HepG2 (cell line): ENCODE measurements at regions not wholly inside any gene's neighbourhood (a gene's known extent, or its start where the extent isn't known, plus 50 kb on each side); places are given as distances from the start of the nearest gene placed in this dataset.
"Not testable (repeated sequence)": the region's sequence is repeated elsewhere in the genome, so short reads cannot be mapped to it uniquely, and the experiment has no call there.

Experiments
- ATAC-seq: fragments of 200-7000 bp; cut with Tn5 transposase; 3 replicates; pipeline ENCODE4 v1.9.1; 2020; ENCODE audit warnings: mild to moderate bottlenecking, moderate library complexity
- BruUV-seq: library from RNA; stranded (reverse); fragments of 400-500 nt; replicated peaks from 2 replicates; lab custom pipeline; 2021; lab: Mats Ljungman, UMichigan
- CTCF ChIA-PET: fragments of 300-600 bp; formaldehyde crosslinking; extraction: SDS; loops from one replicate; lab custom pipeline; 2021; ENCODE audit warnings: low total read pairs, inconsistent platforms, low intra/inter-chr PET ratio; lab: Yijun Ruan, JAX
- POLR2A ChIA-PET: fragments of 350-600 bp; sonication (Branson Sonifier 250); formaldehyde crosslinking; loops from one replicate; lab custom pipeline; 2020; ENCODE audit warnings: antibody characterized with exemption, inconsistent platforms; lab: Yijun Ruan, JAX
- DNase-seq: peaks from one replicate; pipeline ENCODE4 v3.0.0-alpha.2; 2015; ENCODE audit warnings: low spot score
- FAIRE-seq: peaks from 3 replicates; lab custom pipeline; 2011; peaks lifted over from hg19 to GRCh38; lab: Jason Lieb, UNC
- H2AFZ ChIP-seq: one replicate; pipeline ENCODE4 v1.6.1; 2011; ENCODE audit warnings: low read length, inconsistent platforms
- H3K27ac ChIP-seq: fragments of 300-600 bp; 3 replicates; pipeline ENCODE4 v1.8.0; 2011; ENCODE audit warnings: mixed run types, mild to moderate bottlenecking, mixed read lengths, low read length, inconsistent platforms; ENCODE audit not compliant: insufficient read depth; ENCODE audit errors: extremely low read length
- H3K27me3 ChIP-seq, 2 experiments: fragments of 200-600 bp in 1 of 2; 2 replicates in 1 of 2; 3 replicates in 1 of 2; pipeline versions ENCODE4 v1.6.0 to v1.8.0; 2011; ENCODE audit warnings: low read length in 2 of 2, mild to moderate bottlenecking in 2 of 2, moderate library complexity in 2 of 2, inconsistent platforms in 1 of 2; ENCODE audit not compliant: insufficient read depth in 2 of 2, control insufficient read depth in 1 of 2
- H3K36me3 ChIP-seq, 2 experiments: fragments of 200-600 bp in 1 of 2; replicated peaks in 1 of 2; 2 replicates in 1 of 2; 3 replicates in 1 of 2; pipeline versions ENCODE4 v1.5.1 to v1.8.0; 2011; ENCODE audit warnings: low read length in 2 of 2, inconsistent platforms in 1 of 2; ENCODE audit not compliant: insufficient read depth in 2 of 2, control insufficient read depth in 1 of 2
- H3K4me1 ChIP-seq: 2 replicates; pipeline ENCODE4 v1.5.1; 2012; ENCODE audit warnings: low read length, inconsistent platforms; ENCODE audit not compliant: insufficient read depth
- H3K4me2 ChIP-seq: 2 replicates; pipeline ENCODE4 v1.6.0; 2011; ENCODE audit warnings: low read depth, low read length, inconsistent platforms
- H3K4me3 ChIP-seq, 3 experiments: fragments of 200-600 bp in 1 of 3; sonication (generic), shearing (Covaris generic) in 1 of 3; replicated peaks in 1 of 3; 2 replicates each; pipeline ENCODE4 v1.5.1; 2011 to 2016; ENCODE audit warnings: low read length in 3 of 3, inconsistent platforms in 2 of 3, low read depth in 2 of 3, mild to moderate bottlenecking in 2 of 3, control low read depth in 1 of 3, mixed read lengths in 1 of 3; ENCODE audit not compliant: insufficient read depth in 1 of 3
- H3K79me2 ChIP-seq: one replicate; pipeline ENCODE4 v1.6.1; 2011; ENCODE audit warnings: low read length, inconsistent platforms; ENCODE audit not compliant: insufficient read depth
- H3K9ac ChIP-seq: 2 replicates; pipeline ENCODE4 v1.6.0; 2011; ENCODE audit warnings: mild to moderate bottlenecking, low read depth, low read length, inconsistent platforms; ENCODE audit not compliant: insufficient read depth
- H3K9me3 ChIP-seq: 2 replicates; pipeline ENCODE4 v1.5.1; 2012; ENCODE audit warnings: mild to moderate bottlenecking, low read length
- H4K20me1 ChIP-seq: 2 replicates; pipeline ENCODE4 v1.6.0; 2011; ENCODE audit warnings: inconsistent platforms, mild to moderate bottlenecking, low read length, moderate library complexity; ENCODE audit not compliant: insufficient read depth
- FOXO1 ChIP-seq: sonication (generic); formaldehyde crosslinking; IDR thresholded peaks from 2 replicates; pipeline ENCODE4 v1.4.0; 2020; ENCODE audit warnings: missing genetic modification reagents
- HDAC2 ChIP-seq: sonication (generic); formaldehyde crosslinking; IDR thresholded peaks from 2 replicates; pipeline ENCODE4 v1.4.0; 2020; ENCODE audit warnings: missing genetic modification reagents
- HNF4A ChIP-seq: sonication (generic); formaldehyde crosslinking; IDR thresholded peaks from 2 replicates; pipeline ENCODE4 v1.4.0; 2020; ENCODE audit warnings: missing genetic modification reagents
- WGBS: methylation state at CpG from one replicate; pipeline ENCODE4 v1.1.6; 2017; ENCODE audit warnings: low lambda C conversion rate; 5-methylcytosine and 5-hydroxymethylcytosine counted together
- in situ Hi-C: cut with HindIII; loops from 2 replicates; pipeline ENCODE4 v1.10.0; 2017; ENCODE audit warnings: low pct_unique_long_range_greater_than_20kb; ENCODE audit not compliant: extremely low pct_ligation_motif_present
- intact Hi-C: fragments of 100-400 bp; cut with micrococcal nuclease; formaldehyde crosslinking; loops from one replicate; pipeline ENCODE4 v1.10.0; 2022; ENCODE audit not compliant: unreplicated experiment
- TF ChIP-seq, protein P1 (sequence below): sonication (generic); formaldehyde crosslinking; IDR thresholded peaks from 2 replicates; pipeline ENCODE4 v1.4.0; 2020; ENCODE audit warnings: missing genetic modification reagents, borderline replicate concordance

DNA sequence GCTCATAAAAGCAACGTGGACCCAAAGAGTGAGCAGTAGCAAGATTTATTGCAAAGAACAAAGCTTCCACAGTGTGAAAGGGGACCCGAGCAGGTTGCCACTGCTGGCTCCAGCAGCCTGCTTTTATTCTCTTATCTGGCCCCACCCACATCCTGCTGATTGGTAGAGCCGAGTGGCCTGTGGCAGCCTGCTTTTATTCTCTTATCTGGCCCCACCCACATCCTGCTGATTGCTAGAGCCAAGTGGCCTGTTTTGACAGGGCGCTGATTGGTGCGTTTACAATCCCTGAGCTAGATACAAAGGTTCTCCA, 158.0 kb upstream of the GNAI1 start:
- H3K9me3 ChIP-seq, POLR2A ChIA-PET, DNase-seq, H3K9ac ChIP-seq, CTCF ChIA-PET, H3K27ac ChIP-seq, FAIRE-seq, ATAC-seq, H3K4me3 ChIP-seq, H3K4me2 ChIP-seq, BruUV-seq, intact Hi-C loops, H3K4me1 ChIP-seq, H3K27me3 ChIP-seq, H4K20me1 ChIP-seq, H2AFZ ChIP-seq, H3K36me3 ChIP-seq, H3K79me2 ChIP-seq, in situ Hi-C loops: not testable (repeated sequence)
- WGBS: 57% methylated on average over 3 of the region's 5 CpGs

GRCh38 chr7:79975986-79976710, 158.5 kb upstream of the GNAI1 start:
- H3K79me2 ChIP-seq, in situ Hi-C loops, DNase-seq, ATAC-seq, H3K9ac ChIP-seq, H3K4me3 ChIP-seq, H3K9me3 ChIP-seq, POLR2A ChIA-PET, FAIRE-seq, H3K27ac ChIP-seq, CTCF ChIA-PET, H4K20me1 ChIP-seq, H2AFZ ChIP-seq, H3K36me3 ChIP-seq, intact Hi-C loops, H3K4me2 ChIP-seq, H3K27me3 ChIP-seq, H3K4me1 ChIP-seq, BruUV-seq: not testable (repeated sequence)
- WGBS: 64% methylated on average over 19 of the region's 26 CpGs

DNA sequence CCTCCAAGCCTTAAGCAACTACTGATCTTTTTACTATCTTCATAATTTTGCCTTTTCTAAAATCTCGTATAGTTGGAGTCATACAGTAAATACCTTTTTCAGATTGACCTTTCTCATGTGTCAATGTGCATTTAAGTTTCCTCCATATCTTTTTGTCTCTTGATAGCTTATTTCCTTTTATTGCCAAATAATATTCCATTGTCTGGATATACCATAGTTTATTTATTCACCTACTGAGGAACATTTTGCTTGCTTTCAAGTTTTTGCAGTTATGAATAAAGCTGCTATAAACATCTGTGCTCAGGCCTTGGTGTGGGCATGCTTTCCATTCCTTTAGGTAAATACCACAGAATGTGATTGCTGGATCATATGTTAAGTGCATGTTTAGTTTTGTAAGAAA, 161.2 kb upstream of the GNAI1 start:
- in situ Hi-C loops: no loop called here
- BruUV-seq: no TSS peak
- TF ChIP-seq, protein P1, sequence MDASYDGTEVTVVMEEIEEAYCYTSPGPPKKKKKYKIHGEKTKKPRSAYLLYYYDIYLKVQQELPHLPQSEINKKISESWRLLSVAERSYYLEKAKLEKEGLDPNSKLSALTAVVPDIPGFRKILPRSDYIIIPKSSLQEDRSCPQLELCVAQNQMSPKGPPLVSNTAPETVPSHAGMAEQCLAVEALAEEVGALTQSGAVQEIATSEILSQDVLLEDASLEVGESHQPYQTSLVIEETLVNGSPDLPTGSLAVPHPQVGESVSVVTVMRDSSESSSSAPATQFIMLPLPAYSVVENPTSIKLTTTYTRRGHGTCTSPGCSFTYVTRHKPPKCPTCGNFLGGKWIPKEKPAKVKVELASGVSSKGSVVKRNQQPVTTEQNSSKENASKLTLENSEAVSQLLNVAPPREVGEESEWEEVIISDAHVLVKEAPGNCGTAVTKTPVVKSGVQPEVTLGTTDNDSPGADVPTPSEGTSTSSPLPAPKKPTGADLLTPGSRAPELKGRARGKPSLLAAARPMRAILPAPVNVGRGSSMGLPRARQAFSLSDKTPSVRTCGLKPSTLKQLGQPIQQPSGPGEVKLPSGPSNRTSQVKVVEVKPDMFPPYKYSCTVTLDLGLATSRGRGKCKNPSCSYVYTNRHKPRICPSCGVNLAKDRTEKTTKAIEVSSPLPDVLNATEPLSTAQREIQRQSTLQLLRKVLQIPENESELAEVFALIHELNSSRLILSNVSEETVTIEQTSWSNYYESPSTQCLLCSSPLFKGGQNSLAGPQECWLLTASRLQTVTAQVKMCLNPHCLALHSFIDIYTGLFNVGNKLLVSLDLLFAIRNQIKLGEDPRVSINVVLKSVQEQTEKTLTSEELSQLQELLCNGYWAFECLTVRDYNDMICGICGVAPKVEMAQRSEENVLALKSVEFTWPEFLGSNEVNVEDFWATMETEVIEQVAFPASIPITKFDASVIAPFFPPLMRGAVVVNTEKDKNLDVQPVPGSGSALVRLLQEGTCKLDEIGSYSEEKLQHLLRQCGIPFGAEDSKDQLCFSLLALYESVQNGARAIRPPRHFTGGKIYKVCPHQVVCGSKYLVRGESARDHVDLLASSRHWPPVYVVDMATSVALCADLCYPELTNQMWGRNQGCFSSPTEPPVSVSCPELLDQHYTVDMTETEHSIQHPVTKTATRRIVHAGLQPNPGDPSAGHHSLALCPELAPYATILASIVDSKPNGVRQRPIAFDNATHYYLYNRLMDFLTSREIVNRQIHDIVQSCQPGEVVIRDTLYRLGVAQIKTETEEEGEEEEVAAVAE: no peak
- no peak for TF ChIP-seq HNF4A (CRISPR knock-in tag)
- no peak for TF ChIP-seq FOXO1 (CRISPR knock-in tag)
- no peak for TF ChIP-seq HDAC2 (CRISPR knock-in tag)

More for the DNA sequence above, 161.2 kb upstream of the GNAI1 start:
- Histone ChIP-seq H3K9ac (no peak overlapping the region), H3K4me1 (no peaks in the 10 kb centered on the region), H3K36me3 (no peaks in the 10 kb centered on the region), H3K4me3 (no peak overlapping the region), H3K27ac (no peak overlapping the region), H3K79me2 (no peaks in the 10 kb centered on the region), H3K9me3 (no peaks in the 10 kb centered on the region), H2AFZ (no peak overlapping the region), H3K27me3 (no peaks in the 10 kb centered on the region), H4K20me1 (no peaks in the 10 kb centered on the region), H3K4me2 (no peak overlapping the region)
- ChIA-PET POLR2A (no interaction called here), CTCF (no interaction called here)
- intact Hi-C loops: no loop called here
- no peak for DNase-seq
- FAIRE-seq: no peak
- 3% methylated on average over 1 of the region's 1 CpG for WGBS
- no peak for ATAC-seq
